EL (cell line): ENCODE measurements at regions not wholly inside any gene's neighbourhood (a gene's known extent, or its start where the extent isn't known, plus 50 kb on each side); places are given as distances from the start of the nearest gene placed in this dataset.
"Not testable (repeated sequence)": the region's sequence is repeated elsewhere in the genome, so short reads cannot be mapped to it uniquely, and the experiment has no call there.

ENCODE experiments used
- DNase-seq: peaks from one replicate; pipeline ENCODE4 v3.0.0-alpha.2; 2016

GRCh38 chr4:73671348-73671747 is 51.1 kb upstream of the RASSF6 start:
- DNase-seq, result not testable (repeated sequence)

- no peak for DNase-seq
These were observed 53.0 kb upstream of the RASSF6 start for GRCh38 chr4:73673286-73673685.

GRCh38 chr4:73674451-73674919 is 54.2 kb upstream of the RASSF6 start:
- peak; percentile 30 for DNase-seq

- no peak for DNase-seq
These were observed 55.4 kb upstream of the RASSF6 start for GRCh38 chr4:73675623-73676022.

- no peak for DNase-seq
These were observed 55.9 kb upstream of the RASSF6 start for GRCh38 chr4:73676136-73676535.

- no peak for DNase-seq
These were observed 56.7 kb upstream of the RASSF6 start for GRCh38 chr4:73676861-73677323.

- peak; percentile 72 for DNase-seq
These were observed 59.6 kb upstream of the RASSF6 start for GRCh38 chr4:73679836-73680235.

GRCh38 chr4:73681776-73682175 is 58.6 kb upstream of the CXCL8 start:
- no peak for DNase-seq

- DNase-seq, result no peak
These were observed 57.9 kb upstream of the CXCL8 start for GRCh38 chr4:73682508-73682907.

GRCh38 chr4:73683033-73683432 is 57.3 kb upstream of the CXCL8 start:
- DNase-seq, result no peak

GRCh38 chr4:73683456-73683855 is 56.9 kb upstream of the CXCL8 start:
- DNase-seq, result no peak

- no peak for DNase-seq
These were observed 56.3 kb upstream of the CXCL8 start for GRCh38 chr4:73684097-73684496.

- DNase-seq, result no peak
These were observed 55.3 kb upstream of the CXCL8 start for GRCh38 chr4:73685052-73685451.

GRCh38 chr4:73687421-73687820 is 52.9 kb upstream of the CXCL8 start:
- peak; percentile 44 for DNase-seq

- no peak for DNase-seq
These were observed 50.2 kb upstream of the CXCL8 start for GRCh38 chr4:73690051-73690738.
